NB4 (cell line): ENCODE measurements at regions not wholly inside any gene's neighbourhood (a gene's known extent, or its start where the extent isn't known, plus 50 kb on each side); places are given as distances from the start of the nearest gene placed in this dataset.

Source experiments
- MYC ChIP-seq: IDR thresholded peaks from 2 replicates; pipeline ENCODE4 v1.6.1; 2011; ENCODE audit warnings: low read depth, low read length
- TF ChIP-seq, protein P1 (sequence below): IDR thresholded peaks from one replicate; pipeline ENCODE4 v1.5.1; 2012; ENCODE audit warnings: low read depth, low read length

- TF ChIP-seq, protein P1, sequence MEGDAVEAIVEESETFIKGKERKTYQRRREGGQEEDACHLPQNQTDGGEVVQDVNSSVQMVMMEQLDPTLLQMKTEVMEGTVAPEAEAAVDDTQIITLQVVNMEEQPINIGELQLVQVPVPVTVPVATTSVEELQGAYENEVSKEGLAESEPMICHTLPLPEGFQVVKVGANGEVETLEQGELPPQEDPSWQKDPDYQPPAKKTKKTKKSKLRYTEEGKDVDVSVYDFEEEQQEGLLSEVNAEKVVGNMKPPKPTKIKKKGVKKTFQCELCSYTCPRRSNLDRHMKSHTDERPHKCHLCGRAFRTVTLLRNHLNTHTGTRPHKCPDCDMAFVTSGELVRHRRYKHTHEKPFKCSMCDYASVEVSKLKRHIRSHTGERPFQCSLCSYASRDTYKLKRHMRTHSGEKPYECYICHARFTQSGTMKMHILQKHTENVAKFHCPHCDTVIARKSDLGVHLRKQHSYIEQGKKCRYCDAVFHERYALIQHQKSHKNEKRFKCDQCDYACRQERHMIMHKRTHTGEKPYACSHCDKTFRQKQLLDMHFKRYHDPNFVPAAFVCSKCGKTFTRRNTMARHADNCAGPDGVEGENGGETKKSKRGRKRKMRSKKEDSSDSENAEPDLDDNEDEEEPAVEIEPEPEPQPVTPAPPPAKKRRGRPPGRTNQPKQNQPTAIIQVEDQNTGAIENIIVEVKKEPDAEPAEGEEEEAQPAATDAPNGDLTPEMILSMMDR, result no peak
- TF ChIP-seq MYC, result no peak
Measured at GRCh38 chr7:112970771-112971170, 115.9 kb downstream of the GPR85 start.
